Kidney epithelial cell (primary cell): ENCODE measurements at regions not wholly inside any gene's neighbourhood (a gene's known extent, or its start where the extent isn't known, plus 50 kb on each side); places are given as distances from the start of the nearest gene placed in this dataset.

Experiments used
- DNase-seq: peaks from one replicate; pipeline ENCODE4 v3.0.0-alpha.2; 2010; ENCODE audit warnings: low read depth
- H3K27me3 ChIP-seq: 2 replicates; pipeline ENCODE4 v1.6.0; 2011; ENCODE audit warnings: low read length; ENCODE audit not compliant: control insufficient read depth, insufficient read depth
- H3K36me3 ChIP-seq: 2 replicates; pipeline ENCODE4 v1.5.1; 2011; ENCODE audit warnings: low read length; ENCODE audit not compliant: control insufficient read depth, insufficient read depth
- H3K4me3 ChIP-seq: 2 replicates; pipeline ENCODE4 v1.5.1; 2011; ENCODE audit warnings: low read depth, mild to moderate bottlenecking, control low read depth, low read length
- TF ChIP-seq, protein P1 (sequence below): IDR thresholded peaks from 2 replicates; pipeline ENCODE4 v1.5.1; 2011; ENCODE audit warnings: mild to moderate bottlenecking, moderate library complexity, low read length, control low read depth, inconsistent platforms; ENCODE audit not compliant: insufficient read depth, poor library complexity, severe bottlenecking

DNA sequence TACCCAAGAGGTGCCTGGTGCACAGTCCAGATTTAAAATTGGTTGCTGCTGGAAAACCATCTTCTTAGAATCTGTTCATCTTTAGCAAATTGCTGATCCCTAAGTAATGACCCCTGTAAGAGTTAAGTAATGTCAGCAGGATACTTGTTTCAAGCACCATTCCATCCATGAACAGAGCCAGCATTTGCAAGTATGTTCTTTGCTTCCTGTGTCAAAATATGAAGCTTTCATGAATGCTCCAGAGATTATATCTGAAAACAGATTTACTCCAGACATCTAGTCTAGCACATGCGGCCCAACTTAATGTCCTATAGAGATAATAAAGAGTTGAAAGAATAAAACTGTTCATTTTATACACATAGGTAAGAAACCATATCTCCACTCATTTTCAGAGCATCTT lies 98.7 kb upstream of the ZNF438 start:
- TF ChIP-seq, protein P1, sequence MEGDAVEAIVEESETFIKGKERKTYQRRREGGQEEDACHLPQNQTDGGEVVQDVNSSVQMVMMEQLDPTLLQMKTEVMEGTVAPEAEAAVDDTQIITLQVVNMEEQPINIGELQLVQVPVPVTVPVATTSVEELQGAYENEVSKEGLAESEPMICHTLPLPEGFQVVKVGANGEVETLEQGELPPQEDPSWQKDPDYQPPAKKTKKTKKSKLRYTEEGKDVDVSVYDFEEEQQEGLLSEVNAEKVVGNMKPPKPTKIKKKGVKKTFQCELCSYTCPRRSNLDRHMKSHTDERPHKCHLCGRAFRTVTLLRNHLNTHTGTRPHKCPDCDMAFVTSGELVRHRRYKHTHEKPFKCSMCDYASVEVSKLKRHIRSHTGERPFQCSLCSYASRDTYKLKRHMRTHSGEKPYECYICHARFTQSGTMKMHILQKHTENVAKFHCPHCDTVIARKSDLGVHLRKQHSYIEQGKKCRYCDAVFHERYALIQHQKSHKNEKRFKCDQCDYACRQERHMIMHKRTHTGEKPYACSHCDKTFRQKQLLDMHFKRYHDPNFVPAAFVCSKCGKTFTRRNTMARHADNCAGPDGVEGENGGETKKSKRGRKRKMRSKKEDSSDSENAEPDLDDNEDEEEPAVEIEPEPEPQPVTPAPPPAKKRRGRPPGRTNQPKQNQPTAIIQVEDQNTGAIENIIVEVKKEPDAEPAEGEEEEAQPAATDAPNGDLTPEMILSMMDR = no peak
- DNase-seq = no peak
- no peaks in the 10 kb centered on the region for H3K27me3 ChIP-seq
- no peaks in the 10 kb centered on the region for H3K36me3 ChIP-seq
- no peak overlapping the region for H3K4me3 ChIP-seq

DNA sequence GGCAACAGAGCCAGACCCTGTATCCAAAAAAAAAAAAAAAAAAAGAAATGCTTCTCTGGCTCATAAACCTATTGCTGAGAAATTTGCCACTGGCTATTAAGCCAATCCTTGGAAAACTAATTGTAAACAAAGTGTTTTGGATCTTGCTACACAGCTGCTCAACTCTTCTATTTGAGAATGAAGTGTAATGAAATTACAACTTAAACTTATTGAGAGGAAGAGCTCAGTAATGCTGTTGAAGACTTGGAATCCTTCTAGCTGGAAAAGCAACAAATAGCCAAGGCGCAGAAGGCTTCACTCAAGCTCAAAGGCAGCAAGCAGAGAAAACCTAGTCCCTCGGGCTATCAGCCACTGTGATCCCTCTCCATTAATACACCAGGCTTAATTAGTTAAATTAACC lies 99.6 kb upstream of the ZNF438 start:
- no peaks in the 10 kb centered on the region for H3K27me3 ChIP-seq
- TF ChIP-seq, protein P1 = no peak
- no peak for DNase-seq
- no peak overlapping the region for H3K4me3 ChIP-seq
- H3K36me3 ChIP-seq = no peaks in the 10 kb centered on the region

DNA sequence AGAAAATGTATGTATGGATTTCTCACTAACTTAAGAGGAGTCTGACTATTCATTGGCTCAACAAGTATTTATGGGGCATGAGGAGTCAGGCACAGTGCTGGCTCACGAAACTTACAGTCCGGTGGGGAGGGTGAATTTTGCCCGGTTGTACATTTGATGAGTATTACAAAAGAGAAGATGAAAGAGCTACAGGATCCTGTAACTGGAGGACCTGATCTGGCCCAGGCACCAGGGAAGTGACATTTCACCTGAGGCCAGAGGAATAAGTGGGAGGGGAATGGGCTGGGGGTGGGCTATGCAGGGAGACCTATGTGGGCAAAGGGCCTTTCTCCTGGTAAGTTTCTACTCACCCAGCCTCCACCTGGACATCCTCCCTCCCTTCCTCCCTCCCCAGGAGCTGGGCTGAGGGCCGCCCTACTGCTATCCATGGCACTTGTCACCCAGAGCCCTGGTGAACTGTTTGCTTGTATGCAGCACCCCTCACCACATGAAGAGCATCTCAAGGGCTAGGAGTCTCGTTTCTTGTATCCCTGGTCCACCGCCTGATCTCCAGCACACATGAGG lies 101.1 kb upstream of the ZNF438 start:
- H3K4me3 ChIP-seq = no peak overlapping the region
- DNase-seq = no peak
- no peaks in the 10 kb centered on the region for H3K27me3 ChIP-seq
- H3K36me3 ChIP-seq = no peaks in the 10 kb centered on the region
- TF ChIP-seq, protein P1 = no peak

DNA sequence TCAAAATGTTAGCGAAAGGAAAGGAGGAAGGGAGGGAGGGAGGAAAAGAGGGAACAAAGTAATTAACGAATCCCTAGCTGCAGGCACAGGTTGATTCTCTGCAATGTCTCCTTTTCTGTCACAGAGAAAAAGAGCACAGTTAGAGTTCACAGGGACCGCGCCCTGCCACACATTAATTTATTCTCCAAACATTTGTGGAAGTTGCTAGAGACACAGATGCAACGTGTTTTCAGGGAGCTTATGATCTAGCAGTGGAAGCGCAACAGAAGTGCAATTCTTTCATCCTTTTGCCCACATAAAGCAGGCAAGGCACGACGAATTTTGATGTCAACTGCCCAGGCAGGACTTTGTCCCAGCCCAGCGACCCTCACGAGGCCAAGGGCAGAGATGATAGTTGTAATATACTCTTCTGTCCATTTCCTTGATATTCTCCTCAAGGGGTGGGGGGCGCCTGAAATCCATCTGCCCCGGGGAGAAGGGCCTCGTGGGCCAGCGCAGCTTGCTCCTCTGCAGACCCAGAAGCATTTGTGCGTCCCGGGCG lies 101.7 kb upstream of the ZNF438 start:
- Histone ChIP-seq H3K4me3 (no peak overlapping the region), H3K36me3 (no peaks in the 10 kb centered on the region), H3K27me3 (no peaks in the 10 kb centered on the region)
- TF ChIP-seq, protein P1 = no peak
- no peak for DNase-seq

DNA sequence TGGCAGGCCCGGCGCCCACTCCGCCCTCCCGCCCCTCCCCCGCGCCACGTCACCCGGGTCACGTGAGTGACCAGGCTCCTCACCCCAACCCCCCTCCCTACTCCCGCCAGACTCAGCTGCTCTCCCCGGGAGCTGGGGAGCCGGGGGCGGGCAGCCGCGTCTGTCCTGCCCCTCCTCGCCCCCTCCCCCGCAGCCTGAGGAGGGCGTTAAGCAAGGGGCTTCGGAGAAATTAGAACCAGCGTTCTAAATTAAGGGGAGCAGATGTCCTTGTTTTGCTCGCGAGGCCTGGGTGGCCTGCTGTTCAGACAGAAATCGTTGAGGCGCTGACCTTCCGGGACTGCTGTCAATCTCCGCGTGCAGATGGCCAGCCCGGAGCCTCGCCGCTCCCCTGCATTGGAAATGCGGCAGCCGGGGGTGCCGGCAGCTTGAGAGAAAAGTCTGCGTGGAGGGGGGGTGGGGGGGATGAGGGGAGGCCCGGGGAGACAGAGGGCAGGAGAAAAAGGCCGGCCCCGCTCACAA lies 102.2 kb upstream of the ZNF438 start:
- TF ChIP-seq, protein P1 = no peak
- no peaks in the 10 kb centered on the region for H3K27me3 ChIP-seq
- H3K36me3 ChIP-seq = no peaks in the 10 kb centered on the region
- DNase-seq = no peak
- H3K4me3 ChIP-seq = peak overlapping the region; percentile 21
